NCI-H2227 (cell line): ENCODE measurements at regions not wholly inside any gene's neighbourhood (a gene's known extent, or its start where the extent isn't known, plus 50 kb on each side); places are given as distances from the start of the nearest gene placed in this dataset.

ENCODE experiments used
- DNase-seq: peaks from one replicate; lab custom pipeline; 2025; ENCODE audit not compliant: unreplicated experiment; lab: John Stamatoyannopoulos, UW

DNA sequence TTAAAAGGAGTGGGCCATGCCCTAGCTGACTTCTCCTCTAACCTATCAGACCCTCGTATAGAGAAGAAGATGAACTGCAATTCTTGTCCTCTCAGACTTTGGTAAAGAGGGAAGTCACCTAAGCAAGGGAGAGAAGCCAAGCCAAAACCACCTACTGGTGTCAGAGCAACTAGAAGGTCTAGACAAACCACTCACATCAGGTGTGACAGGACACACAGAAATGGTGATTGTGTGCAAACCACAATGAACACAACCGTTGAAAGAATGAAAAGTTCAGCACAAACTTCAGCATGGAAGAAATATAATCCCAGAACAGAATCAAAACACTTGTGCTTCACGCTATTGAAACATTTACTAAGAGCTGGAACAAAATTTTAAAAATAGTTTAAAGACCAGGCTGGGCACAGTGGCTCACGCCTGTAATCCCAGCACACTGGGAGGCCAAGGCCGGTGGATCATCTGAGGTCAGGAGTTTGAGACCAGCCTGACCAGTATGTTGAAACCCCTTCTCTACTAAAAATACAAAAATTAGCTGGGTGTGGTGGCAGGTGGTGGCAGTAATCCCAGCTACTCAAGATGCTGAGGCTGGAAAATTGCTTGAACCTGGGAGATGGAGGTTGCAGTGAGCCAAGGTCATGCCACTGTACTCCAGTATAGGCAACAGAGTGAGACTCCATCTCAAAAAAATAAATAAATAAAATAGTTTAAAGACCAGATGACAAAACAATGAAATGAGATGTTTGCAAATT is 56.2 kb upstream of the NTF3 start:
- DNase-seq, result no peak

- no peak for DNase-seq
Observed at GRCh38 chr12:5376591-5377207, 55.2 kb upstream of the NTF3 start.

DNA sequence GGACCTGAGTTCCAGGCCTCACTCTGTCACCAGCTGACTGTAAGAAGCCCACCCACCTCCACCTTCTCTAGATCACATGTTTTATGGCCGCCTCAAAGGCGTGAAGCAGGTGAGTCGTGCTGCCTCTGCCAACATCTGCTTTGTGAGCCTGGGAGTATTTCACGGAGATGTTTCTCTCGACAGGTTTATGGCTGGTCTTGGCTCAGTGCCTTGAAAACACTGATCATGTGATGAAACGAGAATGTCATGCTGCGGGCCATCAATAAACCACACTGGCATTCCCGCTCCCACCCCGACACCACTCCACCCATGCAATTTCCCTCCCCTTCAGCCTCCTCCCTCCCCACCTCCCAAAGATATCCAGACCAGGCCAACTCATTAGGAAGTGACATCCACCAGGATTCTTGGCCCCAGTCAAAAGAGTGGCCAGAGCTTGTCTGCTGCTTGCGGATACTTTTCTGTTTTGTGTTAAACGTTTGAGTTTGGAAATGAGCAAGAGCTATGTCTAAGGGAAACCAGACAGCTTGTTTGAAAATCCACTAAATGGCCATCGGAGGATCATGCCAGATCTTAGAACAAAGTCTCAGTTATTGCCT is 53.8 kb upstream of the NTF3 start:
- DNase-seq, result no peak

- DNase-seq, result no peak
Observed at GRCh38 chr12:5379749-5380496, 52.0 kb upstream of the NTF3 start.
